GM19099 (cell line): ENCODE measurements at regions not wholly inside any gene's neighbourhood (a gene's known extent, or its start where the extent isn't known, plus 50 kb on each side); places are given as distances from the start of the nearest gene placed in this dataset.

ENCODE experiments used
- POLR2A ChIP-seq: IDR thresholded peaks from 3 replicates; pipeline ENCODE4 v1.6.1; 2011; ENCODE audit warnings: low read depth; ENCODE audit not compliant: insufficient read length; ENCODE audit errors: extremely low read depth

GRCh38 chr15:31871166-31871886, 159.0 kb upstream of the CHRNA7 start:
- no peak for TF ChIP-seq POLR2A

GRCh38 chr15:31871887-31872281, 158.4 kb upstream of the CHRNA7 start:
- TF ChIP-seq POLR2A = no peak

- no peak for TF ChIP-seq POLR2A
Measured at GRCh38 chr15:31887246-31887645, 143.1 kb upstream of the CHRNA7 start.

- no peak for TF ChIP-seq POLR2A
Measured at GRCh38 chr15:31892513-31892912, 137.8 kb upstream of the CHRNA7 start.

GRCh38 chr15:31893780-31894179, 136.5 kb upstream of the CHRNA7 start:
- no peak for TF ChIP-seq POLR2A

GRCh38 chr15:31897746-31898145, 132.6 kb upstream of the CHRNA7 start:
- TF ChIP-seq POLR2A = no peak

GRCh38 chr15:31901501-31901900, 128.8 kb upstream of the CHRNA7 start:
- TF ChIP-seq POLR2A = no peak

- TF ChIP-seq POLR2A = no peak
Measured at GRCh38 chr15:31905054-31905453, 125.3 kb upstream of the CHRNA7 start.

- TF ChIP-seq POLR2A = no peak
Measured at GRCh38 chr15:31925541-31925940, 104.8 kb upstream of the CHRNA7 start.

GRCh38 chr15:31930967-31931366, 99.3 kb upstream of the CHRNA7 start:
- TF ChIP-seq POLR2A = no peak

GRCh38 chr15:31932576-31932975, 97.7 kb upstream of the CHRNA7 start:
- TF ChIP-seq POLR2A = no peak

GRCh38 chr15:31934821-31935220, 95.5 kb upstream of the CHRNA7 start:
- TF ChIP-seq POLR2A = no peak

GRCh38 chr15:31953478-31953877, 76.8 kb upstream of the CHRNA7 start:
- TF ChIP-seq POLR2A = no peak

- no peak for TF ChIP-seq POLR2A
Measured at GRCh38 chr15:31954374-31955172, 75.7 kb upstream of the CHRNA7 start.

- no peak for TF ChIP-seq POLR2A
Measured at GRCh38 chr15:31955734-31956133, 74.6 kb upstream of the CHRNA7 start.

GRCh38 chr15:31957581-31957980, 72.7 kb upstream of the CHRNA7 start:
- no peak for TF ChIP-seq POLR2A
